ENCODE measurements at regions not wholly inside any gene's neighbourhood (a gene's known extent, or its start where the extent isn't known, plus 50 kb on each side); places are given as distances from the start of the nearest gene placed in this dataset.

DNA sequence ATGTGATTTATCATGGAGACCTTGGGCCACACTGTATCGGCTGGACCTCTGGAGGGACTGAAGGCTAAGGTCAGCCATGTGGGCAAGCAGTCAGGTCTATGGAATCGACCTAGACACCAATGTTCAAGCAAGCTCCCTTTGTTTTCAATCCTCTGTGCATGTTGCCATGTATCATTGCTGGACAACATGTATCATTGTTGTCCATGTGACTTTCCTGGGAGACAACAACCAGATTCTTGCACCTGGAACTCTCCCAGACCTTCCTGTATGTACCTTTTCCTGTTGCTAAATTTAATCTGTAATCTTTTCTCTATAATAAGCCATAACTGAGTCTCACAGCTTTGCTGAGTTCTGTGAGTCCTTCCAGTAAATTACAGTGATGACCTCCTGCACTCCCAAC lies 329.4 kb upstream of the BOD1L1 start:
- peaks cover 11% of the 10 kb centered on the region for H3K4me1 Mint-ChIP-seq
- no peaks in the 10 kb centered on the region for H3K9me3 ChIP-seq (ENCODE audit: low read depth)
- H3K27me3 ChIP-seq, result no peaks in the 10 kb centered on the region
- H3K79me2 ChIP-seq (ENCODE audit: low read depth), result no peaks in the 10 kb centered on the region
- no peaks in the 10 kb centered on the region for H3K9me3 Mint-ChIP-seq
- H3K9ac ChIP-seq, result no peak overlapping the region
- no peak overlapping the region for H3K4me3 ChIP-seq
- no peaks in the 10 kb centered on the region for H3K36me3 ChIP-seq
- no peak overlapping the region for H3K4me3 Mint-ChIP-seq
- H4K20me1 ChIP-seq (ENCODE audit: low read depth), result no peaks in the 10 kb centered on the region
- no peaks in the 10 kb centered on the region for H3F3A ChIP-seq (ENCODE audit: low read depth)
- no peak overlapping the region for H3K4me2 ChIP-seq
- peaks cover 2% of the 10 kb centered on the region for H3K27me3 Mint-ChIP-seq (ENCODE audit: insufficient read depth, low read depth)
- no peak overlapping the region for H3K27ac ChIP-seq
- no peaks in the 10 kb centered on the region for H3K4me1 ChIP-seq
- no peak overlapping the region for H2AFZ ChIP-seq (replicated peaks)
- H3K36me3 Mint-ChIP-seq, result no peaks in the 10 kb centered on the region
- DNase-seq (ENCODE audit: low spot score), result no peak
- no peak overlapping the region for H3K27ac Mint-ChIP-seq
- TF ChIP-seq EZH2 (IDR thresholded peaks at IDR 0.05) (no peak), EZH2phosphoT487 (IDR thresholded peaks at IDR 0.05) (no peak)
- TF ChIP-seq, protein P1, sequence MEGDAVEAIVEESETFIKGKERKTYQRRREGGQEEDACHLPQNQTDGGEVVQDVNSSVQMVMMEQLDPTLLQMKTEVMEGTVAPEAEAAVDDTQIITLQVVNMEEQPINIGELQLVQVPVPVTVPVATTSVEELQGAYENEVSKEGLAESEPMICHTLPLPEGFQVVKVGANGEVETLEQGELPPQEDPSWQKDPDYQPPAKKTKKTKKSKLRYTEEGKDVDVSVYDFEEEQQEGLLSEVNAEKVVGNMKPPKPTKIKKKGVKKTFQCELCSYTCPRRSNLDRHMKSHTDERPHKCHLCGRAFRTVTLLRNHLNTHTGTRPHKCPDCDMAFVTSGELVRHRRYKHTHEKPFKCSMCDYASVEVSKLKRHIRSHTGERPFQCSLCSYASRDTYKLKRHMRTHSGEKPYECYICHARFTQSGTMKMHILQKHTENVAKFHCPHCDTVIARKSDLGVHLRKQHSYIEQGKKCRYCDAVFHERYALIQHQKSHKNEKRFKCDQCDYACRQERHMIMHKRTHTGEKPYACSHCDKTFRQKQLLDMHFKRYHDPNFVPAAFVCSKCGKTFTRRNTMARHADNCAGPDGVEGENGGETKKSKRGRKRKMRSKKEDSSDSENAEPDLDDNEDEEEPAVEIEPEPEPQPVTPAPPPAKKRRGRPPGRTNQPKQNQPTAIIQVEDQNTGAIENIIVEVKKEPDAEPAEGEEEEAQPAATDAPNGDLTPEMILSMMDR (IDR thresholded peaks at IDR 0.05), result no peak

DNA sequence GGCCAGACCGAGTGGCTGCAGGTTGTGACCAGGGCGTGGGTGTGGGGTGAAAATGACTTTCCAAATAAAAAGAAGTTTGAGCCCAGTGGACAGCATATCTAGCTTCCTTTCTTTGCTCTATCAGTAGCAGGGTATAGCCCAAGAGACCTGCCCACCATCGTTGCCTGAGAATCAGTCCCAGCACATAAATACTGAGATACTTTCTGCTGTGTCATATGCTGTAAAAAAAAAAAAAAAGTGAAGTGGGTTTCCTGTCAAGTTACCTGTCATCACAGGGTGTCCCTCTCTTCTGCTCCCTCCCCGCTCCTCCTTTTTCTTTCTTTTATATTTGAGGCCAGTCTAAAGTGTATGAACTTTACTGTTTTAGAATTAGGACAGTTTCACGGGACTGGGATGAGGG lies 330.3 kb upstream of the BOD1L1 start:
- Histone ChIP-seq H3K4me2 (no peak overlapping the region), H3K36me3 (no peaks in the 10 kb centered on the region), H3K4me3 (no peak overlapping the region), H3K9me3 (ENCODE audit: low read depth) (no peaks in the 10 kb centered on the region), H2AFZ (replicated peaks) (no peak overlapping the region), H3F3A (ENCODE audit: low read depth) (no peaks in the 10 kb centered on the region), H4K20me1 (ENCODE audit: low read depth) (no peaks in the 10 kb centered on the region), H3K9ac (no peak overlapping the region), H3K27me3 (no peaks in the 10 kb centered on the region), H3K79me2 (ENCODE audit: low read depth) (no peaks in the 10 kb centered on the region), H3K27ac (no peak overlapping the region), H3K4me1 (no peaks in the 10 kb centered on the region)
- Mint-ChIP-seq H3K4me1 (peaks cover 1% of the 10 kb centered on the region), H3K27me3 (ENCODE audit: insufficient read depth, low read depth) (peaks cover 2% of the 10 kb centered on the region), H3K36me3 (no peaks in the 10 kb centered on the region), H3K4me3 (no peak overlapping the region), H3K27ac (no peak overlapping the region), H3K9me3 (no peaks in the 10 kb centered on the region)
- TF ChIP-seq, protein P1 (IDR thresholded peaks at IDR 0.05), result no peak
- TF ChIP-seq EZH2 (IDR thresholded peaks at IDR 0.05) (no peak), EZH2phosphoT487 (IDR thresholded peaks at IDR 0.05) (no peak)
- no peak for DNase-seq (ENCODE audit: low spot score)

DNA sequence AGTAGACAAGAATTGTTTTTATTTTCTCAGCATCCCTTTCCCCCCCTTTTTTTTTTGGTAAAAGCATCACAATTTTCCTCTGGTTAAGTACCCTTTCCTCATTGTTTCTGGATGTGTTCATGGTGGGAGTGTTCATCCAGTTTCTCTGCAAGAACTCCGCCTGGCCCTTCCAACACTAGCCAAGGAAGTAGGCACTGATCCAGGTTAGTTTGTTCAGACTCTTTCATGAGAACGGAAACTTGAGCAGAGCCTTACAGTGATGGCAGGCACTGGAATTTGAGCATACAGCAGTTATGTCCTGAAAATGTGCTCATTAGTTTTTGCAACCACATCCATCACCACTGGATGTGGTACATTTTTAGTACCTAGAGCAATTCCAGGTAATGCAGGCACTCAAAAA lies 336.1 kb upstream of the BOD1L1 start:
- peaks cover 12% of the 10 kb centered on the region for H3K4me1 Mint-ChIP-seq
- H3K79me2 ChIP-seq (ENCODE audit: low read depth), result no peaks in the 10 kb centered on the region
- DNase-seq (ENCODE audit: low spot score), result no peak
- H3K27me3 Mint-ChIP-seq (ENCODE audit: insufficient read depth, low read depth), result peaks cover 4% of the 10 kb centered on the region
- H3K4me3 Mint-ChIP-seq, result no peak overlapping the region
- no peaks in the 10 kb centered on the region for H3K4me1 ChIP-seq
- H3K27ac ChIP-seq, result no peak overlapping the region
- H2AFZ ChIP-seq (replicated peaks), result no peak overlapping the region
- no peaks in the 10 kb centered on the region for H3K36me3 Mint-ChIP-seq
- no peaks in the 10 kb centered on the region for H3K9me3 Mint-ChIP-seq
- no peaks in the 10 kb centered on the region for H3F3A ChIP-seq (ENCODE audit: low read depth)
- no peaks in the 10 kb centered on the region for H3K9me3 ChIP-seq (ENCODE audit: low read depth)
- TF ChIP-seq EZH2phosphoT487 (IDR thresholded peaks at IDR 0.05), result no peak
- no peak for TF ChIP-seq EZH2 (IDR thresholded peaks at IDR 0.05)
- TF ChIP-seq, protein P1 (IDR thresholded peaks at IDR 0.05), result no peak
- H3K36me3 ChIP-seq, result no peaks in the 10 kb centered on the region
- no peak overlapping the region for H3K4me2 ChIP-seq
- no peak overlapping the region for H3K27ac Mint-ChIP-seq
- H3K4me3 ChIP-seq, result no peak overlapping the region
- no peak overlapping the region for H3K9ac ChIP-seq
- H4K20me1 ChIP-seq (ENCODE audit: low read depth), result no peaks in the 10 kb centered on the region
- H3K27me3 ChIP-seq, result no peaks in the 10 kb centered on the region
